Limb (tissue), 2 donors: ENCODE measurements at regions not wholly inside any gene's neighbourhood (a gene's known extent, or its start where the extent isn't known, plus 50 kb on each side); places are given as distances from the start of the nearest gene placed in this dataset.

Source experiments
- DNase-seq, 2 donors: peaks; one replicate each; pipeline ENCODE4 v3.0.0-alpha.2; 2016; ENCODE audit errors: extremely low spot score in 2 of 2

- DNase-seq = no peak
These were observed 134.4 kb upstream of the CDH8 start for GRCh38 chr16:62170642-62171041.

- DNase-seq = no peak
These were observed 131.3 kb upstream of the CDH8 start for GRCh38 chr16:62167551-62167950.

GRCh38 chr16:62157544-62157943, 121.3 kb upstream of the CDH8 start:
- DNase-seq = no peak

- DNase-seq = no peak
These were observed 120.7 kb upstream of the CDH8 start for GRCh38 chr16:62156971-62157370.

- no peak for DNase-seq
These were observed 113.4 kb upstream of the CDH8 start for GRCh38 chr16:62149631-62150030.

- DNase-seq = peak in 1 of 2 donors; percentile 24
These were observed 101.8 kb upstream of the CDH8 start for GRCh38 chr16:62137996-62138395.

GRCh38 chr16:62135911-62136310, 99.7 kb upstream of the CDH8 start:
- DNase-seq = no peak

- DNase-seq = no peak
These were observed 99.2 kb upstream of the CDH8 start for GRCh38 chr16:62135446-62135845.

GRCh38 chr16:62130101-62130500, 93.9 kb upstream of the CDH8 start:
- DNase-seq = no peak

GRCh38 chr16:62105244-62105643, 69.0 kb upstream of the CDH8 start:
- DNase-seq = no peak

GRCh38 chr16:62102588-62102987, 66.3 kb upstream of the CDH8 start:
- no peak for DNase-seq

GRCh38 chr16:62100651-62101050, 64.4 kb upstream of the CDH8 start:
- no peak for DNase-seq

GRCh38 chr16:62089715-62090114, 53.5 kb upstream of the CDH8 start:
- DNase-seq = no peak

GRCh38 chr16:62088731-62089410, 52.6 kb upstream of the CDH8 start:
- no peak for DNase-seq
